GM23248 (cell line): ENCODE measurements at regions not wholly inside any gene's neighbourhood (a gene's known extent, or its start where the extent isn't known, plus 50 kb on each side); places are given as distances from the start of the nearest gene placed in this dataset.

Experiments
- DNase-seq: peaks from one replicate; pipeline ENCODE4 v3.0.0-alpha.2; 2015
- H2AFZ ChIP-seq: fragments of 200-600 bp; sonication (generic); 2 replicates; pipeline ENCODE4 v1.6.1; 2016; ENCODE audit warnings: antibody characterized with exemption
- H3F3A ChIP-seq: fragments of 200-600 bp; sonication (generic); 2 replicates; pipeline ENCODE4 v1.6.1; 2016; ENCODE audit warnings: mild to moderate bottlenecking, antibody characterized with exemption, mixed run types; ENCODE audit not compliant: insufficient read depth
- H3K27ac ChIP-seq: fragments of 200-600 bp; sonication (generic); 2 replicates; pipeline ENCODE4 v1.5.1; 2016; ENCODE audit warnings: mild to moderate bottlenecking
- H3K27me3 ChIP-seq: fragments of 200-600 bp; sonication (generic); replicated peaks from 2 replicates; pipeline ENCODE4 v1.6.1; 2016; ENCODE audit warnings: mild to moderate bottlenecking; ENCODE audit not compliant: insufficient read depth
- H3K36me3 ChIP-seq: fragments of 200-600 bp; sonication (generic); 2 replicates; pipeline ENCODE4 v1.6.1; 2016; ENCODE audit warnings: low read depth, mild to moderate bottlenecking
- H3K4me1 ChIP-seq: fragments of 200-600 bp; sonication (generic); 2 replicates; pipeline ENCODE4 v1.6.1; 2016; ENCODE audit warnings: mild to moderate bottlenecking; ENCODE audit not compliant: insufficient read depth
- H3K4me2 ChIP-seq: fragments of 200-600 bp; sonication (generic); one replicate; pipeline ENCODE4 v1.6.1; 2016; ENCODE audit warnings: mild to moderate bottlenecking; ENCODE audit not compliant: unreplicated experiment
- H3K4me3 ChIP-seq: fragments of 200-600 bp; sonication (generic); 2 replicates; pipeline ENCODE4 v1.5.1; 2016; ENCODE audit warnings: mild to moderate bottlenecking
- H3K79me2 ChIP-seq: fragments of 200-600 bp; sonication (generic); 2 replicates; pipeline ENCODE4 v1.6.1; 2016; ENCODE audit warnings: mild to moderate bottlenecking; ENCODE audit not compliant: insufficient read depth
- H3K9ac ChIP-seq: fragments of 200-600 bp; sonication (generic); 2 replicates; pipeline ENCODE4 v1.6.1; 2016; ENCODE audit warnings: mild to moderate bottlenecking
- H3K9me2 ChIP-seq: fragments of 200-600 bp; sonication (generic); 2 replicates; pipeline ENCODE4 v1.6.1; 2016; ENCODE audit warnings: mixed run types, mild to moderate bottlenecking, moderate library complexity; ENCODE audit not compliant: insufficient read depth
- H3K9me3 ChIP-seq: fragments of 200-600 bp; sonication (generic); one replicate; pipeline ENCODE4 v1.6.1; 2017; ENCODE audit warnings: low read depth
- H4K20me1 ChIP-seq: fragments of 200-600 bp; sonication (generic); 2 replicates; pipeline ENCODE4 v1.6.0; 2016; ENCODE audit not compliant: insufficient read depth
- EZH2 ChIP-seq: fragments of 200-600 bp; sonication (generic); IDR thresholded peaks from 2 replicates; pipeline ENCODE4 v1.6.1; 2018; ENCODE audit warnings: antibody characterized with exemption, mild to moderate bottlenecking; ENCODE audit not compliant: insufficient read depth, poor library complexity, severe bottlenecking
- EZH2phosphoT487 ChIP-seq: fragments of 200-600 bp; sonication (generic); IDR thresholded peaks from 2 replicates; pipeline ENCODE4 v1.6.1; 2018; ENCODE audit warnings: antibody characterized with exemption, moderate library complexity, mild to moderate bottlenecking, low read depth; ENCODE audit not compliant: insufficient read depth
- WGBS, 2 experiments: methylation state at CpG; one replicate each; pipeline ENCODE4 v1.1.6; 2015 to 2017; ENCODE audit warnings: low lambda C conversion rate in 2 of 2, low coverage in 1 of 2; ENCODE audit errors: missing lambda C conversion rate in 2 of 2; 5-methylcytosine and 5-hydroxymethylcytosine counted together
- in situ Hi-C: fragments of 300-500 bp; cut with MboI; formaldehyde crosslinking; loops from 2 replicates; pipeline ENCODE4 v1.15.0; 2020

GRCh38 chr12:13882176-13882575 is 99.2 kb downstream of the GRIN2B start:
- no peak overlapping the region for H3K9ac ChIP-seq
- no peaks in the 10 kb centered on the region for H3K9me3 ChIP-seq
- H3K4me2 ChIP-seq: no peak overlapping the region
- H4K20me1 ChIP-seq: no peaks in the 10 kb centered on the region
- no peak for TF ChIP-seq EZH2
- no peak for TF ChIP-seq EZH2phosphoT487
- H3K4me3 ChIP-seq: no peak overlapping the region
- H2AFZ ChIP-seq: no peak overlapping the region
- no peaks in the 10 kb centered on the region for H3K36me3 ChIP-seq
- no peaks in the 10 kb centered on the region for H3K27me3 ChIP-seq
- DNase-seq: no peak
- H3K9me2 ChIP-seq: no peaks in the 10 kb centered on the region
- no peak overlapping the region for H3K27ac ChIP-seq
- H3F3A ChIP-seq: no peaks in the 10 kb centered on the region
- H3K4me1 ChIP-seq: no peaks in the 10 kb centered on the region
- no peaks in the 10 kb centered on the region for H3K79me2 ChIP-seq
- in situ Hi-C loops: no loop called here
- WGBS, 2 experiments: 3 to 5% methylated on average over 4 of the region's 4 CpGs

GRCh38 chr12:13880613-13881012 is 100.8 kb downstream of the GRIN2B start:
- no peaks in the 10 kb centered on the region for H3F3A ChIP-seq

GRCh38 chr12:13875744-13876143 is 105.7 kb downstream of the GRIN2B start:
- H3K36me3 ChIP-seq: no peaks in the 10 kb centered on the region
- H4K20me1 ChIP-seq: no peaks in the 10 kb centered on the region
- no peak for DNase-seq
- H3F3A ChIP-seq: no peaks in the 10 kb centered on the region
- H3K4me3 ChIP-seq: no peak overlapping the region
- H3K4me1 ChIP-seq: no peaks in the 10 kb centered on the region
- WGBS, 2 experiments: 56 to 60% methylated on average over 4 of the region's 4 CpGs
- no peak overlapping the region for H2AFZ ChIP-seq
- no peak overlapping the region for H3K27ac ChIP-seq
- H3K9me3 ChIP-seq: no peaks in the 10 kb centered on the region
- TF ChIP-seq EZH2phosphoT487 (no peak), EZH2 (no peak)
- no peaks in the 10 kb centered on the region for H3K9me2 ChIP-seq
- H3K9ac ChIP-seq: no peak overlapping the region
- in situ Hi-C loops: no loop called here
- no peak overlapping the region for H3K4me2 ChIP-seq
- no peaks in the 10 kb centered on the region for H3K79me2 ChIP-seq
- H3K27me3 ChIP-seq: no peaks in the 10 kb centered on the region

More at GRCh38 chr12:13880613-13881012, 100.8 kb downstream of the GRIN2B start:
- H3K9ac ChIP-seq: no peak overlapping the region
- WGBS, 2 experiments: 61 to 62% methylated on average over 4 of the region's 4 CpGs
- no peaks in the 10 kb centered on the region for H4K20me1 ChIP-seq
- no peak for TF ChIP-seq EZH2
- no peak for TF ChIP-seq EZH2phosphoT487
- in situ Hi-C loops: no loop called here
- H2AFZ ChIP-seq: no peak overlapping the region
- H3K27me3 ChIP-seq: no peaks in the 10 kb centered on the region
- no peak overlapping the region for H3K4me2 ChIP-seq
- no peaks in the 10 kb centered on the region for H3K9me3 ChIP-seq
- H3K4me1 ChIP-seq: no peaks in the 10 kb centered on the region
- DNase-seq: no peak
- no peak overlapping the region for H3K27ac ChIP-seq
- no peaks in the 10 kb centered on the region for H3K79me2 ChIP-seq
- no peak overlapping the region for H3K4me3 ChIP-seq
- H3K36me3 ChIP-seq: no peaks in the 10 kb centered on the region
- H3K9me2 ChIP-seq: no peaks in the 10 kb centered on the region

- H2AFZ ChIP-seq: no peak overlapping the region
- no peak for DNase-seq
- H3K27me3 ChIP-seq: no peaks in the 10 kb centered on the region
- no peaks in the 10 kb centered on the region for H3K9me2 ChIP-seq
- H3F3A ChIP-seq: no peaks in the 10 kb centered on the region
- 28 to 43% methylated on average over 2 of the region's 2 CpGs for WGBS, 2 experiments
- H3K9me3 ChIP-seq: no peaks in the 10 kb centered on the region
- TF ChIP-seq EZH2: no peak
- no peak overlapping the region for H3K9ac ChIP-seq
- H3K4me2 ChIP-seq: no peak overlapping the region
- H3K27ac ChIP-seq: no peak overlapping the region
- no peaks in the 10 kb centered on the region for H3K79me2 ChIP-seq
- no peaks in the 10 kb centered on the region for H3K4me1 ChIP-seq
- in situ Hi-C loops: no loop called here
- no peaks in the 10 kb centered on the region for H4K20me1 ChIP-seq
- H3K4me3 ChIP-seq: no peak overlapping the region
- no peaks in the 10 kb centered on the region for H3K36me3 ChIP-seq
These were observed 111.1 kb downstream of the GRIN2B start for GRCh38 chr12:13870255-13870654.
